GM12873 (cell line): ENCODE measurements at regions not wholly inside any gene's neighbourhood (a gene's known extent, or its start where the extent isn't known, plus 50 kb on each side); places are given as distances from the start of the nearest gene placed in this dataset.

Experiments used
- CTCF ChIP-seq: IDR thresholded peaks from 2 replicates; pipeline ENCODE4 v1.5.1; 2012; ENCODE audit warnings: low read depth, mild to moderate bottlenecking, moderate library complexity, low read length, control low read depth; ENCODE audit not compliant: insufficient read depth; ENCODE audit errors: missing control alignments

- no peak for TF ChIP-seq CTCF
Measured at GRCh38 chr4:132737344-132737743, 411.8 kb upstream of the PCDH10 start.

DNA sequence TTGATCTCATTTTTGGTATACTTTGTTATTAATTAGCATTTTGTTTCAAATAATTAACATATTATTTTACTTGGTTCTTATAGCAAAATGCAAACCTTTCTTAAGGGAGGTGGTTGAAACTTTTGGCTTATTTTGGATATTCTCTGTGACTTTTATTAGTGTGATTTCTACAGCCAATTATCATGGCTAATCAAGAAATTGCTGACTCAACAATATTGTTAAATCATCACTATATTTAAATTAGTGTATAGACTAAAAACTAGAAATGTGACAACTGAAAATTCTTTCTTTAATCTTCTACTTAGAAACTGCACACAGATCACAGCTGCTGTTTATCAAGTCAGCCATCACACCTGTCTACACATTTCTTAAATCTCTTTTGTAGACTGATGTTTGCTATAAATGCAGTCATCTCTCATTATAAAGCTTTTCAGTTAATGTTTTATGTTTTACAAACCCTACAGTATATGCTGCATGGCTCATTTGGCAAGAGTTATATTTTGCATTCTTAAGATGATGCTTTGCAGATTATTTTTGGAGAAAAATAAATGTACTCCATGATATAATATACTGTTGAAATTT lies 389.8 kb upstream of the PCDH10 start:
- TF ChIP-seq CTCF, result no peak

DNA sequence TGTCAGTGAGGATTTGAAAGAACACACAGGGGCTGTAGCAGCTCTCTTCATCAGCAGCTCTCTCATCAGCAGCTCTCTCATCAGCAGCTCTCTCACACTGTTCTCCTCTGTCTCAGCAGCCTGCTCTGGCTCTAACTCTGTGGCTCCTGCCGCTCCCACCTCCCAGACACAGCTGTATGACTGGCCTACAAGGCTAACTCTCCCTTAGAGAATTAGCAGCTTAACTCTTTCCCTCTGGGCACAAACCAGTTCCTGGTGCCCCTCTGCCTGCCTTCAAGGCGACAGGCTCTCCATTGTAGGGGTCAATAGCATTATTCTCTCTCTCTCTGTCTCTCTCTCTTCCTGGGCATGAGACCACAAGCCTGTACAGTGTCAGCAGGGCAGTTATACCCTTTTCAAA lies 385.6 kb upstream of the PCDH10 start:
- TF ChIP-seq CTCF, result no peak

GRCh38 chr4:132767901-132768300 lies 381.2 kb upstream of the PCDH10 start:
- no peak for TF ChIP-seq CTCF

DNA sequence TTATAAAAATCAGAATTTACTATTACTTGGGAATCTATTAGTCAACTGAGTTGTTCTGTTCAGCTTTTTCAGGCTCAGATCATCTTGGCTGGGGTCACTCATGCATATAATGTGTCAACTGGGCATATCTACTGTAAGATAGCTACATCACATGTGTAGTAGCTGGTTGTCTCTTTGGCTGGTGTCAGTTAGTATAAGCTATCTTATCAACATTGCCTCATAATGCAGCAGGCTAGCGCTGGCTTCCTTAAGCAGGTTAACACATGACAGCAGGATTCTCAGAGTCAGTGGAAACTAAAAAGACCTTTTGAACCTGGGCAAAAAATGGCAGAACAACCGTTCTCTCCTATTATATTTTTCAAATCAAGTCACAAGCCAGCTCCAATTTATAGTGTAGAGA lies 378.3 kb upstream of the PCDH10 start:
- TF ChIP-seq CTCF, result no peak

DNA sequence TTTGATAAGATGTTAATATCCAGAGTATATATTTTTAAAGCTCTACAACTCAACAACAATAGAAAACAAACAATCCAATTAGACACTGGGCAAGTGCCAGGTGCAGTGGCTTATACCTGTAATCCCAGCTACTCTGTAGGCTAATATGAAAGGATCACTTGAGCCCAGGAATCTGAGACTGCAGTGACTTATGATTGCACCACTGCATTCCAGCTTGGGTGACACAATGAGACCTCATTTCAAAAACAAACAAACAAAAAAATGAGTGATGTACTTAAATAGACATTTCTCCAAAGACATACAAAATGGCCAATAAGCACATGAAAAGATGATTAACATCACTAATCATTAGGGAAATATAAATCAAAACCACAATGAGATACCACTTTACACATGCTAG lies 356.8 kb upstream of the PCDH10 start:
- TF ChIP-seq CTCF, result no peak

DNA sequence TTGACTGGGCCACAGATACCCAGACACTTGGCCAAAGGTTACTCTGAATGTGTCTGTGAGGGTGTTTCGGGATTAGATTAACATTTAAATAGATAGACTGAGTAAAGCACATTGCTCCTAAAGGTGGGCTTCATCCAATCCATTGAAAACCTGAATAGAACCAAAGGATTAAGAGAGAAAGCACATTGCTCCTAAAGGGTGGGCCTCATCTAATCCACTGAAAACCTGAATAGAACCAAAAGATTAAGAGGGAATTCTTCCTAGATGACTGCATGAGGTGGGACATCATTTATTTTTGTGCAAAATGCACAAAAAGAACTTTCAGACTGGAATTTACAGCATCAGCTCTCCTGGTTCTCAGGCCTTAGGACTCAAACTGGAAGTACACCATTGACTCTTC lies 351.2 kb upstream of the PCDH10 start:
- TF ChIP-seq CTCF, result no peak
